Calu3 (cell line): ENCODE measurements at regions not wholly inside any gene's neighbourhood (a gene's known extent, or its start where the extent isn't known, plus 50 kb on each side); places are given as distances from the start of the nearest gene placed in this dataset.

ENCODE experiments used
- BruUV-seq: library from RNA; stranded (reverse); fragments of 400-500 nt; replicated peaks from 2 replicates; lab custom pipeline; 2021; lab: Mats Ljungman, UMichigan
- CTCF ChIA-PET: fragments of 300-600 bp; sonication (Branson Sonifier 250); formaldehyde crosslinking; loops from one replicate; lab custom pipeline; 2022; ENCODE audit warnings: antibody characterized with exemption; lab: Charles Lee
- DNase-seq: peaks from one replicate; pipeline ENCODE4 v3.0.0; 2022
- H3K27ac Mint-ChIP-seq: one replicate; pipeline ENCODE4 v1.8.0; 2022; ENCODE audit warnings: mixed read lengths; ENCODE audit not compliant: unreplicated experiment
- H3K27me3 Mint-ChIP-seq: one replicate; pipeline ENCODE4 v1.8.0; 2022; ENCODE audit warnings: mixed read lengths; ENCODE audit not compliant: unreplicated experiment
- H3K36me3 Mint-ChIP-seq: one replicate; pipeline ENCODE4 v1.8.0; 2022; ENCODE audit warnings: mild to moderate bottlenecking, moderate library complexity, mixed read lengths; ENCODE audit not compliant: insufficient read depth, unreplicated experiment
- H3K4me1 Mint-ChIP-seq: one replicate; pipeline ENCODE4 v1.8.0; 2022; ENCODE audit warnings: mild to moderate bottlenecking, low read depth, mixed read lengths; ENCODE audit not compliant: unreplicated experiment
- H3K4me3 Mint-ChIP-seq: one replicate; pipeline ENCODE4 v1.8.0; 2022; ENCODE audit warnings: mild to moderate bottlenecking, low read depth, moderate library complexity, mixed read lengths; ENCODE audit not compliant: unreplicated experiment
- H3K9me3 Mint-ChIP-seq: one replicate; pipeline ENCODE4 v1.8.0; 2022; ENCODE audit warnings: low read depth, mixed read lengths; ENCODE audit not compliant: unreplicated experiment
- CTCF ChIP-seq: fragments of 200-600 bp; IDR thresholded peaks from one replicate; pipeline ENCODE4 v1.8.0; 2022; ENCODE audit warnings: antibody characterized with exemption; ENCODE audit not compliant: unreplicated experiment
- intact Hi-C: fragments of 100-400 bp; cut with micrococcal nuclease; formaldehyde crosslinking; loops from one replicate; pipeline ENCODE4 v1.10.0; 2022; ENCODE audit not compliant: unreplicated experiment

DNA sequence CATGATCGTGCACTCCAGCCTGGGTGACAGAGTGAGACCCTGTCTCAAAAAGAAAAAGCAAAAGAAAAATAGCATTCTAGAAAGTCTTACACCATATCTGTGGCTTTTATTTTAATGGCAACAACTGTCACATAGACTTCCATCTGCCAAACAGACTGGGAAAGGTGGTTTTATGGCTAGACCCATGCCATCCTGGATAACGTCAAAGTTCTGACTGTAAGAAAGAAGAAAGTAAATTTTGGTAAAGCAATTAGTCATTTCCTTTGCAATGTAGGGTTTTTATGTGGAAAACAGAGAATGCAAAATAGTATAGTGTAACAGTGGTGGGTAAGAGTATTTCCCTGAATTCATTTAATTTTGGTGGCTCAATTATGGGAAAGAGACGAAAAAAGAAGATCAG, 75.5 kb upstream of the BARX2 start:
- no peak for TF ChIP-seq CTCF
- Mint-ChIP-seq H3K27ac (no peak overlapping the region), H3K27me3 (no peaks in the 10 kb centered on the region), H3K9me3 (no peaks in the 10 kb centered on the region), H3K36me3 (no peaks in the 10 kb centered on the region), H3K4me1 (no peaks in the 10 kb centered on the region), H3K4me3 (no peak overlapping the region)
- CTCF ChIA-PET = no interaction called here
- intact Hi-C loops = no loop called here
- BruUV-seq = no TSS peak
- no peak for DNase-seq

DNA sequence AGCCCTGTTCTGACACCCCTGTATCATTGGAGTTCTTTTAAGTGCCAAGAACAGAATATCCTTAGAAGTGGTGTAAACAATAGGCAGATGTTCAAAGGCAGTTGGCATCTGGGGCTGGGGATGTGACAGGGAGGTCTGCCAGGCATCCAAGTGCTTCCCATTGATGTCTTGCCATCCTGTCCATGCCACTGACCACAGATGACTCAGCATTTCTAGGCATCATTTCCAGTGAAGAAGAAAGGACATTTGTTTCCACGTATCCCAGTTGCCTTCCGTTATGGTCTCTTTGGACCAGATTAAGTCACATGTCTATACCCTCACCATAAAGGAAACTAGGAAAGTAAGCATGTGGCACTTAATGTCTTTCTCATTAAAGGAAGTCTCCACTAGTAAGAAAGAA, 76.7 kb upstream of the BARX2 start:
- CTCF ChIA-PET = no interaction called here

DNA sequence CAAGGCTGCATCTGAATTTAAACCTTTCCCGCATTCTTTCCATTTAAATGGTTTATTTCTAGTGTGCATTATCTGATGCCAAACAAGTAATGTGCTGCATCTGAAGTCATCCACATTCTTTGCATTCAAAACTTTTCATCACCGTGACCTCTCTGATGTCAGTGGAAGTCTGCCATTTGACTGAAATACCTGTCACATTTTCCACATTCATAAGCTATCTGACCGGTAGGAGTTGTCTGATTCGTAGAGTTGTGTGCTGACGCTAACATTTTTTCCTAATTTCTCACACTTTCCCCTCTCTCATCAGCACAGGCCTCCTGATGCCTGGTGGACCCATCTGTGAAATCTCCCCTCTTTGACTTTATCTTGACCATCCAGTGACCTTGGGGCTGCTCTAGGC, 79.9 kb upstream of the BARX2 start:
- Mint-ChIP-seq H3K27me3 (no peaks in the 10 kb centered on the region), H3K9me3 (no peaks in the 10 kb centered on the region), H3K4me3 (no peak overlapping the region), H3K36me3 (no peaks in the 10 kb centered on the region), H3K27ac (no peak overlapping the region), H3K4me1 (no peaks in the 10 kb centered on the region)
- intact Hi-C loops = no loop called here
- BruUV-seq = no TSS peak
- no peak for TF ChIP-seq CTCF
- no peak for DNase-seq
- CTCF ChIA-PET = no interaction called here

More for the DNA sequence above, 76.7 kb upstream of the BARX2 start:
- intact Hi-C loops = no loop called here
- no TSS peak for BruUV-seq
- Mint-ChIP-seq H3K27ac (no peak overlapping the region), H3K4me1 (no peaks in the 10 kb centered on the region), H3K9me3 (no peaks in the 10 kb centered on the region), H3K36me3 (no peaks in the 10 kb centered on the region), H3K4me3 (no peak overlapping the region), H3K27me3 (no peaks in the 10 kb centered on the region)
- no peak for DNase-seq
- TF ChIP-seq CTCF = no peak

DNA sequence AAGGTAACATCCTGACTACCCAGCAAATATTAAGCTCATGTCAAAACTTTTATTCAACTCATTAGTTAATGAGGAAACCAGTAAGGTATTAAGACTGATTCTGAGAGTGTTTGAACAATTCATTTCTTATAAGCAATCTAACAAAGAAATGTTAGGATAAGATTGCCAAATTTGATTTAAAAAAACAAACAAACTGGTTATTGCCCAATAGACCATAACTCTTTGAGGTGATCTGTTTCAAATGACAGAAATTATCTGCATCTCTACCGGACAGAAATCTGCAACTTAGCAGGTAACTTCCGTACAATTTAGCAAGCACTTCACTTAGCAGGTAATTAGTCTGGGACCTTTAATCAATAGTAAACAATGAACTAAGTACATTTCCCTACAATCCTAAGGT, 82.9 kb upstream of the BARX2 start:
- no peaks in the 10 kb centered on the region for H3K4me1 Mint-ChIP-seq
- H3K4me3 Mint-ChIP-seq = no peak overlapping the region
- CTCF ChIA-PET = no interaction called here
- no peaks in the 10 kb centered on the region for H3K27me3 Mint-ChIP-seq
- H3K27ac Mint-ChIP-seq = no peak overlapping the region
- H3K9me3 Mint-ChIP-seq = no peaks in the 10 kb centered on the region
- no peak for DNase-seq
- TF ChIP-seq CTCF = no peak
- intact Hi-C loops = no loop called here
- BruUV-seq = no TSS peak
- H3K36me3 Mint-ChIP-seq = no peaks in the 10 kb centered on the region
